OCI-LY7 (cell line): ENCODE measurements at regions not wholly inside any gene's neighbourhood (a gene's known extent, or its start where the extent isn't known, plus 50 kb on each side); places are given as distances from the start of the nearest gene placed in this dataset.

ENCODE experiments used
- BruUV-seq: library from RNA; stranded (reverse); fragments of 400-500 nt; replicated peaks from 2 replicates; lab custom pipeline; 2021; lab: Mats Ljungman, UMichigan
- CTCF ChIA-PET: fragments of 300-600 bp; sonication (Branson Sonifier 250); formaldehyde crosslinking; loops from one replicate; lab custom pipeline; 2022; ENCODE audit warnings: antibody characterized with exemption; ENCODE audit not compliant: unreplicated experiment; lab: Charles Lee
- POLR2A ChIA-PET: fragments of 300-600 bp; sonication (Branson Sonifier 250); formaldehyde crosslinking; loops from one replicate; lab custom pipeline; 2022; ENCODE audit warnings: antibody characterized with exemption; lab: Charles Lee
- DNase-seq: peaks from one replicate; pipeline ENCODE4 v3.0.0-alpha.2; 2015; ENCODE audit warnings: low spot score
- H2AFZ ChIP-seq: fragments of 200-600 bp; sonication (generic), shearing (Covaris generic); 2 replicates; pipeline ENCODE4 v1.6.1; 2014; ENCODE audit warnings: mild to moderate bottlenecking, antibody characterized with exemption, low read length, moderate library complexity
- H3K27ac ChIP-seq: fragments of 200-600 bp; sonication (generic); 2 replicates; pipeline ENCODE4 v1.5.1; 2014; ENCODE audit warnings: mixed run types, low read depth, mild to moderate bottlenecking, moderate library complexity, low read length, inconsistent platforms; ENCODE audit not compliant: poor library complexity, severe bottlenecking
- H3K36me3 ChIP-seq: fragments of 200-600 bp; sonication (generic); 2 replicates; pipeline ENCODE4 v1.6.1; 2014; ENCODE audit warnings: mild to moderate bottlenecking, antibody characterized with exemption, low read length, moderate library complexity, mixed read lengths; ENCODE audit not compliant: insufficient read depth
- H3K4me1 ChIP-seq: fragments of 200-600 bp; sonication (generic); 2 replicates; pipeline ENCODE4 v1.5.1; 2014; ENCODE audit warnings: mild to moderate bottlenecking, low read length; ENCODE audit not compliant: insufficient read depth, poor library complexity, severe bottlenecking
- H3K4me2 ChIP-seq: fragments of 200-600 bp; sonication (generic); 2 replicates; pipeline ENCODE4 v1.6.1; 2014; ENCODE audit warnings: mild to moderate bottlenecking, low read length
- H3K4me3 ChIP-seq: fragments of 200-600 bp; sonication (generic); 2 replicates; pipeline ENCODE4 v1.5.1; 2014; ENCODE audit warnings: mild to moderate bottlenecking, low read depth, low read length; ENCODE audit not compliant: poor library complexity, severe bottlenecking
- H3K79me2 ChIP-seq: fragments of 200-600 bp; sonication (generic); 2 replicates; pipeline ENCODE4 v1.6.1; 2016; ENCODE audit warnings: low read depth, mild to moderate bottlenecking, low read length, moderate library complexity, mixed read lengths; ENCODE audit not compliant: insufficient read depth
- H3K9me2 ChIP-seq: fragments of 200-600 bp; sonication (generic); 2 replicates; pipeline ENCODE4 v1.6.1; 2016; ENCODE audit warnings: mild to moderate bottlenecking, low read length, mixed read lengths; ENCODE audit not compliant: insufficient read depth
- H3K9me3 ChIP-seq: fragments of 200-600 bp; sonication (generic); 2 replicates; pipeline ENCODE4 v1.6.1; 2014; ENCODE audit warnings: mild to moderate bottlenecking, mixed run types, low read length, mixed read lengths
- H4K20me1 ChIP-seq: fragments of 200-600 bp; sonication (generic); 2 replicates; pipeline ENCODE4 v1.6.1; 2014; ENCODE audit warnings: mild to moderate bottlenecking, antibody characterized with exemption, low read length, moderate library complexity, mixed read lengths; ENCODE audit not compliant: insufficient read depth
- CTCF ChIP-seq: fragments of 200-600 bp; sonication (generic); conservative IDR thresholded peaks from 2 replicates; pipeline ENCODE4 v1.5.1; 2014; ENCODE audit warnings: mild to moderate bottlenecking, antibody characterized with exemption, low read length, moderate library complexity, mixed read lengths
- EZH2phosphoT487 ChIP-seq: fragments of 200-600 bp; sonication (generic); IDR thresholded peaks from 2 replicates; pipeline ENCODE4 v1.6.1; 2018; ENCODE audit warnings: low read depth, borderline replicate concordance, mild to moderate bottlenecking, mixed run types, antibody characterized with exemption, low read length, moderate library complexity, mixed read lengths
- intact Hi-C: fragments of 100-400 bp; cut with micrococcal nuclease; formaldehyde crosslinking; loops from one replicate; pipeline ENCODE4 v1.10.0; 2022; ENCODE audit not compliant: unreplicated experiment

GRCh38 chr7:50211130-50212015 lies 93.1 kb upstream of the IKZF1 start:
- intact Hi-C loops: loop anchor here (2.0 kb wide), 1 partner anchor 207 kb away; no protein-coding TSS in a partner anchor
- no TSS peak for BruUV-seq
- H3K4me1 ChIP-seq: no peaks in the 10 kb centered on the region

DNA sequence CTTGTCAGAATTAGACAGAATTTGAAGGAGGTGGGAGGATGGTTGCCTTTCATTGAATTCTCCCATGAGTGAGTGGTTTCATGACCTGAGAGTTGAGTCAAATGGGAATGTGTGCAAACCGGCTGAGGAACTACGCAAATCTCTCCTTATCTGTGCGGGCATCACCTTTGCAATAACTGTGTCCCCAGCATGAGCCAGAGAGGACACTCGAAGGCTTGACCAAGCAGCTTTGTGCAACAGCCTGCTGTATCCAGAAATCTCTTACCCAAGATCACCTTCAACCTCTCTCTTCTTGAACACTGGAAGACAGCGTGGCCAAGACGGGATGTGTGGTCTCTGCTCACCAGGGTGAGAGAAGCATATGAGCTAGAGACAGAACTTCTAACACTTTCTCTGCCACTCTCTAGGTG lies 93.8 kb upstream of the IKZF1 start:
- no peaks in the 10 kb centered on the region for H4K20me1 ChIP-seq
- CTCF ChIA-PET: interaction anchor here (1.1 kb wide), 1 partner anchor 55 kb away, joined by 3 read pairs; no protein-coding TSS in a partner anchor

More at GRCh38 chr7:50211130-50212015, 93.1 kb upstream of the IKZF1 start:
- Histone ChIP-seq H4K20me1 (no peaks in the 10 kb centered on the region), H3K27ac (no peak overlapping the region), H3K9me2 (no peaks in the 10 kb centered on the region), H3K36me3 (no peaks in the 10 kb centered on the region), H3K9me3 (no peaks in the 10 kb centered on the region), H3K4me2 (no peak overlapping the region), H2AFZ (no peak overlapping the region), H3K79me2 (no peaks in the 10 kb centered on the region), H3K4me3 (no peak overlapping the region)
- DNase-seq: no peak
- ChIA-PET CTCF (no interaction called here), POLR2A (interaction anchor here (1.9 kb wide), 1 partner anchor 16 kb away, joined by 6 read pairs; no protein-coding TSS in a partner anchor)
- no peak for TF ChIP-seq CTCF
- no peak for TF ChIP-seq EZH2phosphoT487

More for the DNA sequence above, 93.8 kb upstream of the IKZF1 start:
- H3K27ac ChIP-seq: no peak overlapping the region
- intact Hi-C loops: no loop called here
- H2AFZ ChIP-seq: no peak overlapping the region
- BruUV-seq: no TSS peak
- DNase-seq: no peak
- POLR2A ChIA-PET: interaction anchor here (1.9 kb wide), 1 partner anchor 17 kb away, joined by 6 read pairs; no protein-coding TSS in a partner anchor
- no peak overlapping the region for H3K4me2 ChIP-seq
- TF ChIP-seq EZH2phosphoT487 (no peak), CTCF (no peak)
- H3K79me2 ChIP-seq: no peaks in the 10 kb centered on the region
- no peaks in the 10 kb centered on the region for H3K9me3 ChIP-seq
- H3K9me2 ChIP-seq: no peaks in the 10 kb centered on the region
- peaks cover under 1% of the 10 kb centered on the region for H3K4me1 ChIP-seq
- no peak overlapping the region for H3K4me3 ChIP-seq
- no peaks in the 10 kb centered on the region for H3K36me3 ChIP-seq
